ENCODE measurements at regions not wholly inside any gene's neighbourhood (a gene's known extent, or its start where the extent isn't known, plus 50 kb on each side); places are given as distances from the start of the nearest gene placed in this dataset.
A peak's percentile ranks its signal among the peaks of the same experiment; 100 is the strongest.
"Not testable (repeated sequence)": the region's sequence is repeated elsewhere in the genome, so short reads cannot be mapped to it uniquely, and the experiment has no call there.

DNA sequence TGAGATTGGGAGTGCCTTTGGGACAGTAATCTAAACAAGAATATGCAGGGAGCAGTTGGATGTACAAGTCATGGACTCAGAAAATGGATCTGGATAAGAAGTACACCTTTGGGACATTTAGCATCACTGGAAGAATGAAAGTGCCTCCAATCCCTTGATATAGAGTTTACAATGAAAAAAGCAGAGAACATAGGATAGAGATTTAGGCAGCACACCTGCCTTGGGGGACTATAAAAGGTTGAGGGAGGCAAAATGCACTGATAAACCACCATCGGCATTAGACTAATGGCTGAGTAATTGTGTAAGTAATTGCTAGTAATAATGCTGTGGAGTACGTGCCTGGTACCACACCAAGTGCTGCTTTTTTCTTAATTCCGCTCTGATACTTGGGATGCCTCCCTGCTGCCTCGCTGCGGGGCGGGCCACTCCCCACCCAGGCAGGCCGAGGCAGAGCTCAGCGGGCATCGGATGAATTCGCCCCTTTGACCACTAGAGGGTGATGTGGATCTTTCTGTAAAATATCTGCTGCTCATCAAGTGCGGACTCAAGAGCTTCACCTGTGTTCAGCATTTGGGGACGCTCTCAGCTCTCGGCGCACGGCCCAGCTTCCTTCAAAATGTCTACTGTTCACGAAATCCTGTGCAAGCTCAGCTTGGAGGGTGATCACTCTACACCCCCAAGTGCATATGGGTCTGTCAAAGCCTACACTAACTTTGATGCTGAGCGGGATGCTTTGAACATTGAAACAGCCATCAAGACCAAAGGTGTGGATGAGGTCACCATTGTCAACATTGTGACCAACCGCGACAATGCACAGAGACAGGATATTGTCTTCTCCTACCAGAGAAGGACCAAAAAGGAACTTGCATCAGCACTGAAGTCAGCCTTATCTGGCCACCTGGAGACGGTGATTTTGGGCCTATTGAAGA is 99.9 kb downstream of the ANKRD18B start:
- Mint-ChIP-seq H3K27me3 (ENCODE audit: low read depth in 3 of 3) (peaks cover 0 to 7% (median 3%) of the 10 kb centered on the region in 3 donors), H3K9me3 (no peaks in the 10 kb centered on the region), H3K27ac (no peak overlapping the region), H3K4me3 (no peak overlapping the region), H3K4me1 (peaks cover 0 to 7% of the 10 kb centered on the region in 2 donors), H3K36me3 (no peaks in the 10 kb centered on the region)
- peak; percentile 62 to 73 (median 64) for DNase-seq

DNA sequence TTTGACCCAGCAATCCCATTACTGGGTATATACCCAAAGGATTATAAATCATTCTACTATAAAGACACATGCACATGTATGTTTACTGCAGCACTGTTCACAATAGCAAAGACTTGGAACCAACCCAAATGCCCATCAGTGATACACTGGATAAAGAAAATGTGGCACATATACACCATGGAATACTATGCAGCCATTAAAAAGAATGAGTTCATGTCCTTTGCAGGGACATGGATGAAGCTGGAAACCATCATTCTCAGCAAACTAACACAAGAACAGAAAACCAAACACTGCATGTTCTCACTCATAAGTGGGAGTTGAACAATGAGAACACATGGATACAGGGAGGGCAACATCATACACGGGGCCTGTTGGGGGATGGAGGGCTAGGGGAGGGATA is 104.3 kb downstream of the ANKRD18B start:
- H3K4me1 Mint-ChIP-seq; H3K36me3 Mint-ChIP-seq; H3K4me3 Mint-ChIP-seq; H3K27me3 Mint-ChIP-seq (ENCODE audit: low read depth in 3 of 3); H3K9me3 Mint-ChIP-seq; H3K27ac Mint-ChIP-seq; DNase-seq: not testable (repeated sequence)

- Mint-ChIP-seq H3K4me3 (no peak overlapping the region), H3K36me3 (no peaks in the 10 kb centered on the region), H3K9me3 (no peaks in the 10 kb centered on the region), H3K27ac (no peak overlapping the region), H3K4me1 (peaks cover 0 to 4% of the 10 kb centered on the region in 2 donors), H3K27me3 (ENCODE audit: low read depth in 3 of 3) (peaks cover 2 to 10% (median 7%) of the 10 kb centered on the region in 3 donors)
- DNase-seq, result no peak
These were observed 104.9 kb downstream of the ANKRD18B start for GRCh38 chr9:33628865-33629410.

DNA sequence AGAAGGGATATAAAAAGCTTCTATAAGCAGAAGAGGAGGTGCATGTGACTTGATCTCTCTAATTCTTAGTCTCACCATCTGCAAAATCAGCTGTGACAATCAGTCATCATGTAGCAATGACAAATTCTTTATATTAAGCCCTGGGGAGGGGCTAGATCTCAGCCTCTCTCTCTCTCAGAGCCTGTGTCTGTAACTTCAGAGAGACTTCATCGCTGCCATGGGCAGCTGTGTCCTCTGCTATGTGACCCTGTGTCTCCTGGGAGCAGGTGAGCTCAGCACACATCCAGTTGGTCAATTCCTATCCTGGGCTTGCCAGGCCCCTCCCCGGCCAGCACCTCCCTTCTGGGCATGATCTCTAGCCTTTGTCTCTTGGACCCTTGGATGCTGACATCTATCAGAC is 109.6 kb downstream of the ANKRD18B start:
- Mint-ChIP-seq H3K4me3 (no peak overlapping the region), H3K4me1 (no peaks in the 10 kb centered on the region), H3K27ac (no peak overlapping the region), H3K36me3 (no peaks in the 10 kb centered on the region), H3K27me3 (ENCODE audit: low read depth in 3 of 3) (peaks cover 6 to 14% (median 13%) of the 10 kb centered on the region in 3 donors), H3K9me3 (no peaks in the 10 kb centered on the region)
- no peak for DNase-seq

- no peak overlapping the region for H3K4me3 Mint-ChIP-seq
- H3K27ac Mint-ChIP-seq, result no peak overlapping the region
- DNase-seq, result no peak
- peaks cover 11 to 23% (median 12%) of the 10 kb centered on the region in 3 donors for H3K27me3 Mint-ChIP-seq (ENCODE audit: low read depth in 3 of 3)
- no peaks in the 10 kb centered on the region for H3K4me1 Mint-ChIP-seq
- H3K36me3 Mint-ChIP-seq, result no peaks in the 10 kb centered on the region
- H3K9me3 Mint-ChIP-seq, result no peaks in the 10 kb centered on the region
These were observed 113.8 kb downstream of the ANKRD18B start for GRCh38 chr9:33637881-33638280.

DNA sequence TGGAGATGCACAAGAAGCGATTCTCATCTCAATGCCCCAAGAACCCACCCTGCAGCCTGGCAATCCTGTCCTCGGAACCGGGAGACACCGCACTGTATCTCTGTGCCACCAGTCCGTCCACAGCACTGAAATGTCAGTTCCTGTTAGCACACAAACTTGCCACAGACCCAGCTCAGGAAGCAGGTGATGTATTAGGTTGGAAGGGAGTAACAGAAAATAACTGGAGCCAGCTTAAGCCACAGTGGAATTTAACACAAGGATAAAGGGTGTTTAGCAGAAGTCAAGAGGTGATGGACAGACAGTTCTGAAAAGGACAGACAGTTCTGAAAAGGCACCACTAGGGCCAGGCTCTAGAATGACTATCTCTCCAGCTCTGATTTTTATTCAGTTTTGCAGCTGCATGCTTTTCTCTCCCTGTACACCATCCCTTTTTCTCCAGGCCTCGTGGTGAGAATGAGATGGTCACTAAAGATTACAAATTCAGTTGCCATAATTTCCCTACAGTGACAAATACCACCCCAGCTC is 114.4 kb downstream of the ANKRD18B start:
- no peak for DNase-seq
- Mint-ChIP-seq H3K4me1 (no peaks in the 10 kb centered on the region), H3K27ac (no peak overlapping the region), H3K27me3 (ENCODE audit: low read depth in 3 of 3) (peaks cover 10 to 26% (median 14%) of the 10 kb centered on the region in 3 donors), H3K4me3 (no peak overlapping the region), H3K36me3 (no peaks in the 10 kb centered on the region), H3K9me3 (no peaks in the 10 kb centered on the region)

- no peaks in the 10 kb centered on the region for H3K36me3 Mint-ChIP-seq
- H3K9me3 Mint-ChIP-seq, result no peaks in the 10 kb centered on the region
- H3K27me3 Mint-ChIP-seq (ENCODE audit: low read depth in 3 of 3), result peaks cover 10 to 21% (median 10%) of the 10 kb centered on the region in 3 donors
- no peak overlapping the region for H3K4me3 Mint-ChIP-seq
- no peak for DNase-seq
- H3K27ac Mint-ChIP-seq, result no peak overlapping the region
- no peaks in the 10 kb centered on the region for H3K4me1 Mint-ChIP-seq
These were observed 121.7 kb downstream of the ANKRD18B start for GRCh38 chr9:33645706-33646105.

DNA sequence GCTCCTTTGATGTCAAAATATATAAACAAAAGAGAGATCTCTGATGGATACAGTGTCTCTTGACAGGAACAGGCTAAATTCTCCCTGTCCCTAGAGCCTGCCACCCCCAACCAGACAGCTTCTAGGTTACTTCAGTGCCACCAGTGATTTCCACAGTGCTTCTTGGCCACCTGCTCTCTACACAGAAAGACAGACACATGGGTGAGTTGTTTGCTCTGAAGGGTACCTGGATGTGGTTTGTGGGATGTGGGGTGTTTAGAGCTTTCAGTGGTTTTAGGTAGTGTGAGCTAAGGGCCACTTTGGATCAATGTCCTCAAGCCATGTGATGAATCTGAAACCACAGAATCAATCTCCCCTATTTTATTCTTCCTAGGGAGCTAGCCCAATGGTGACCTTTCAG is 125.4 kb downstream of the ANKRD18B start:
- peak in 2 of 3 donors; percentile 3 to 9 for DNase-seq
- no peak overlapping the region for H3K4me3 Mint-ChIP-seq
- peaks cover 0 to 9% (median 9%) of the 10 kb centered on the region in 3 donors for H3K27me3 Mint-ChIP-seq (ENCODE audit: low read depth in 3 of 3)
- no peaks in the 10 kb centered on the region for H3K36me3 Mint-ChIP-seq
- no peaks in the 10 kb centered on the region for H3K4me1 Mint-ChIP-seq
- H3K27ac Mint-ChIP-seq, result no peak overlapping the region
- H3K9me3 Mint-ChIP-seq, result no peaks in the 10 kb centered on the region

- Mint-ChIP-seq H3K4me1 (no peaks in the 10 kb centered on the region), H3K4me3 (no peak overlapping the region), H3K36me3 (no peaks in the 10 kb centered on the region), H3K27me3 (ENCODE audit: low read depth in 3 of 3) (peaks cover 4 to 13% (median 6%) of the 10 kb centered on the region in 3 donors), H3K27ac (no peak overlapping the region), H3K9me3 (no peaks in the 10 kb centered on the region)
- no peak for DNase-seq
These were observed 127.1 kb downstream of the ANKRD18B start for GRCh38 chr9:33651125-33651524.

GRCh38 chr9:33659921-33660320 is 135.4 kb upstream of the PRSS3 start:
- no peaks in the 10 kb centered on the region for H3K36me3 Mint-ChIP-seq
- no peaks in the 10 kb centered on the region for H3K4me1 Mint-ChIP-seq
- no peak overlapping the region for H3K27ac Mint-ChIP-seq
- H3K4me3 Mint-ChIP-seq, result no peak overlapping the region
- peaks cover 0 to 1% (median 0%) of the 10 kb centered on the region in 6 donors for H3K9me3 Mint-ChIP-seq
- no peak for DNase-seq
- peaks cover 0 to 4% (median 4%) of the 10 kb centered on the region in 3 donors for H3K27me3 Mint-ChIP-seq (ENCODE audit: low read depth in 3 of 3)

GRCh38 chr9:33660772-33661171 is 134.6 kb upstream of the PRSS3 start:
- Mint-ChIP-seq H3K36me3 (no peaks in the 10 kb centered on the region), H3K4me1 (no peaks in the 10 kb centered on the region), H3K4me3 (no peak overlapping the region), H3K27ac (no peak overlapping the region), H3K9me3 (peaks cover 0 to 1% (median 0%) of the 10 kb centered on the region in 6 donors), H3K27me3 (ENCODE audit: low read depth in 3 of 3) (peaks cover 0 to 4% (median 4%) of the 10 kb centered on the region in 3 donors)
- no peak for DNase-seq

DNA sequence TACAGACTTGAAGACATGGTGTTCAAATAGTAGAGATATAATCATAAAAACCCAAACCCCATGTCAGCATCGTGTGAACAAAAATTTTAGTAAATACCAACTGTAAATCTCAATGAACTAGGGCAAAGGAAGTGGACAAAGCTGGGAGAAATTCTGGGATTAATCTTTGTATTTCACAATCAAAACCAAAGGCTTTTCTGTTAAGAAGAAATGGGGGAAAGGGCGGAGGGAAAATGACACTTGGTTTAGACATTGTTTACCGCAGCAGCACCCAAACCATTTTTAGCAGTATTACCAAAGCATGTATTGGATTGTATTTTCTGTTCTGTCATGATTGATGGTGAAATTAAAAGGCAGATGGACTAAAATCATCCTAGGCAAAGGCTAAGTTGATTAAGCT is 134.2 kb upstream of the PRSS3 start:
- no peak for DNase-seq
- Mint-ChIP-seq H3K36me3 (no peaks in the 10 kb centered on the region), H3K27ac (no peak overlapping the region), H3K4me1 (no peaks in the 10 kb centered on the region), H3K27me3 (ENCODE audit: low read depth in 3 of 3) (peaks cover 0 to 4% (median under 1%) of the 10 kb centered on the region in 3 donors), H3K9me3 (peaks cover 0 to 1% (median 0%) of the 10 kb centered on the region in 6 donors), H3K4me3 (no peak overlapping the region)

DNA sequence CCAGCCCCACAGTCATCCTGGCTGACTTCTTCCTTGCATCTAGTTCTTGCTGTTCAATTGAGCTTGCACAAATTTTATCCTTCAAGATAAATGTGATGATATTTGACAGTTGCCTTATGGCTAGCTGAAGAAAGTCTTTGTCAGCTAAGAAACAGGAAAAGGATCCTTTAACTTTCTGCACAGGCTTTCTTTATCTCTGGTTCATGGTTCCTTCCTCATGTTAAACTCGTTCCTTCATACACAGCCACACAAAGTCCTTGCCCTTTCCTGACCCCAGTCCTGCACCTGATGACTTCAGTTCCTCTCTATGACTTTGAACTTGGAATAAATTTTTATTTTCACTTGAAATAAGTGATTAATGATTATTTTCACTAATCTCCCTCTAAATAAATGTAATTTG is 132.5 kb upstream of the PRSS3 start:
- peaks cover 0 to 6% (median 0%) of the 10 kb centered on the region in 3 donors for H3K27me3 Mint-ChIP-seq (ENCODE audit: low read depth in 3 of 3)
- no peak overlapping the region for H3K27ac Mint-ChIP-seq
- H3K4me3 Mint-ChIP-seq, result no peak overlapping the region
- H3K9me3 Mint-ChIP-seq, result peaks cover 0 to 1% (median 0%) of the 10 kb centered on the region in 6 donors
- H3K4me1 Mint-ChIP-seq, result no peaks in the 10 kb centered on the region
- DNase-seq, result no peak
- no peaks in the 10 kb centered on the region for H3K36me3 Mint-ChIP-seq

DNA sequence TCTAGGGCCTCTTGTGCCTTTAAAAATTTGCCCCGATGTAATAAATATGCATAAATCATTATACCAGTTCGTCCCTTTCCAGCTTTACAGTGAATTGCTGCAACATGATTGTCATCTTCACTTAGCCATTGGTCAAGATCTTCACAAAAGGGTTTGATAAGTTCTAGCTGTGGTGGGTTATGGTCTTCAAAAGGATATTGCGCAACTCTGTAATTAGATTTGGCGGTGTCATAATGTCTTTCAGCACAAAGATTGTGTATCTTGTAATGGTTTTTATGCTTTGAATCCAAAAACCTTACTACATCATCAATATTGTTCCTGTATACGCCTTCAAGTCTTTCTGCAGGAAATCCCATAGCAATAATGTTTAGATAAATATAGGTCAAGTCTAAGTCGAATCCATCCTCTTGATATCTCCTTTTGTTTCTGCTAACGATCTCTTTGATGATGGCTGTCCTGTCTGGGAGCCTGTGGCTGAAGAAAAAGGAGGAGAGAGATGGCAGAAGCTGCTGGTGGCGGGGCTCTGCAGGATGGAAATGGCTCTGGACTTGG is 119.1 kb upstream of the PRSS3 start:
- DNase-seq, result peak in 1 of 3 donors; percentile 2

More for the DNA sequence above, 119.1 kb upstream of the PRSS3 start:
- peak overlapping the region; percentile 75 to 96 (median 90) for H3K4me3 Mint-ChIP-seq
- H3K9me3 Mint-ChIP-seq, H3K36me3 Mint-ChIP-seq: not testable (repeated sequence)
- peaks cover 8 to 23% (median 10%) of the 10 kb centered on the region in 3 donors for H3K27me3 Mint-ChIP-seq (ENCODE audit: low read depth in 3 of 3)
- H3K4me1 Mint-ChIP-seq, result peaks cover 8 to 14% of the 10 kb centered on the region in 2 donors
- H3K27ac Mint-ChIP-seq, result peak overlapping the region in 2 of 6 donors; percentile 27 to 48
